ENCODE measurements at regions not wholly inside any gene's neighbourhood (a gene's known extent, or its start where the extent isn't known, plus 50 kb on each side); places are given as distances from the start of the nearest gene placed in this dataset.

DNA sequence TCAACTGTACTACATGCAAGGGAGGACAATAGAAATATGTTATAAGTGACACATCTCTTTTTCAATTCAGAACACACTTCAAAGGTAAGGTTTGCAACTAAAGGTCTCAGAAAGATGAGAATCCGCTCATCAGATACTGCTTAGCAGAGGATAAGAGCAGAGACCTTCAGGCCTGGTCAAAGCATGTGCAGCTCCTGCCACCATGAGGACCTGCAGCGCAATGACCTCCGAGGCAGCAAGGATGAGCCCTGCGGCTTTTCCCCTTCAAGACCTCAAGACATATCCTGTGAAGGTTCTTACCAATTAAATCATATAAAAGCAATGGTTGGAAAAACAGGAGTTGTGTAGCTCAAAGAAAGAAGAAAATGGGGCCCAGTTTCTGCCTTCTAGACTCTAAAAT, 135.8 kb downstream of the TRIM36 start:
- TF ChIP-seq, protein P1, sequence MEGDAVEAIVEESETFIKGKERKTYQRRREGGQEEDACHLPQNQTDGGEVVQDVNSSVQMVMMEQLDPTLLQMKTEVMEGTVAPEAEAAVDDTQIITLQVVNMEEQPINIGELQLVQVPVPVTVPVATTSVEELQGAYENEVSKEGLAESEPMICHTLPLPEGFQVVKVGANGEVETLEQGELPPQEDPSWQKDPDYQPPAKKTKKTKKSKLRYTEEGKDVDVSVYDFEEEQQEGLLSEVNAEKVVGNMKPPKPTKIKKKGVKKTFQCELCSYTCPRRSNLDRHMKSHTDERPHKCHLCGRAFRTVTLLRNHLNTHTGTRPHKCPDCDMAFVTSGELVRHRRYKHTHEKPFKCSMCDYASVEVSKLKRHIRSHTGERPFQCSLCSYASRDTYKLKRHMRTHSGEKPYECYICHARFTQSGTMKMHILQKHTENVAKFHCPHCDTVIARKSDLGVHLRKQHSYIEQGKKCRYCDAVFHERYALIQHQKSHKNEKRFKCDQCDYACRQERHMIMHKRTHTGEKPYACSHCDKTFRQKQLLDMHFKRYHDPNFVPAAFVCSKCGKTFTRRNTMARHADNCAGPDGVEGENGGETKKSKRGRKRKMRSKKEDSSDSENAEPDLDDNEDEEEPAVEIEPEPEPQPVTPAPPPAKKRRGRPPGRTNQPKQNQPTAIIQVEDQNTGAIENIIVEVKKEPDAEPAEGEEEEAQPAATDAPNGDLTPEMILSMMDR (conservative IDR thresholded peaks at IDR 0.05 in 1 of 2, IDR thresholded peaks at IDR 0.05 in 1 of 2; ENCODE audit: low read depth in 1 of 2, low read length in 2 of 2): no peak
- TF ChIP-seq EZH2 (IDR thresholded peaks at IDR 0.05; ENCODE audit: low read length, missing control alignments): no peak

Measured in fibroblast of lung (primary cell).